CD4-positive, alpha-beta memory T cell (primary cell): ENCODE measurements at regions not wholly inside any gene's neighbourhood (a gene's known extent, or its start where the extent isn't known, plus 50 kb on each side); places are given as distances from the start of the nearest gene placed in this dataset.

Experiments
- CTCF ChIA-PET: fragments of 350-600 bp; sonication (Branson Sonifier 250); formaldehyde crosslinking; loops from one replicate; lab custom pipeline; 2021; ENCODE audit warnings: inconsistent platforms; ENCODE audit not compliant: partially characterized antibody; lab: Charles Lee
- POLR2A ChIA-PET: fragments of 350-600 bp; sonication (Branson Sonifier 250); formaldehyde crosslinking; loops from one replicate; lab custom pipeline; 2021; ENCODE audit not compliant: partially characterized antibody; lab: Charles Lee
- DNase-seq, 5 donors: peaks; one replicate each; pipeline versions ENCODE4 v3.0.0 to v3.0.0-alpha.2; 2020 to 2022; ENCODE audit warnings: mixed read lengths in 1 of 5
- H3K27ac ChIP-seq: one replicate; pipeline ENCODE4 v1.7.0; 2013; ENCODE audit warnings: low read depth, low read length
- H3K27me3 ChIP-seq: 2 replicates; pipeline ENCODE4 v1.7.0; 2013; ENCODE audit warnings: mild to moderate bottlenecking, low read length, moderate library complexity; ENCODE audit not compliant: insufficient read depth
- H3K36me3 ChIP-seq: 2 replicates; pipeline ENCODE4 v1.7.0; 2013; ENCODE audit warnings: mild to moderate bottlenecking, low read length, moderate library complexity; ENCODE audit not compliant: insufficient read depth
- H3K4me1 ChIP-seq: 2 replicates; pipeline ENCODE4 v1.7.0; 2013; ENCODE audit warnings: mild to moderate bottlenecking, low read length, moderate library complexity; ENCODE audit not compliant: insufficient read depth
- H3K4me3 ChIP-seq, 2 donors: one replicate each; pipeline ENCODE4 v1.7.0; 2013; ENCODE audit warnings: low read length in 2 of 2, mild to moderate bottlenecking in 1 of 2
- H3K9me3 ChIP-seq, 2 donors: one replicate each; pipeline ENCODE4 v1.7.0; 2013; ENCODE audit warnings: low read length in 2 of 2, control low read depth in 1 of 2; ENCODE audit not compliant: control insufficient read depth in 1 of 2
- H3K27ac Mint-ChIP-seq, 7 donors: one replicate each; pipeline ENCODE4 v1.8.0; 2020 to 2021; ENCODE audit warnings: mixed read lengths in 7 of 7, mild to moderate bottlenecking in 6 of 7, inconsistent platforms in 3 of 7, moderate library complexity in 3 of 7
- H3K27me3 Mint-ChIP-seq, 2 donors: one replicate each; pipeline ENCODE4 v1.8.0; 2020 to 2021; ENCODE audit warnings: mixed read lengths in 2 of 2
- H3K36me3 Mint-ChIP-seq, 2 donors: one replicate each; pipeline ENCODE4 v1.8.0; 2020 to 2021; ENCODE audit warnings: mixed read lengths in 2 of 2, inconsistent platforms in 1 of 2, mild to moderate bottlenecking in 1 of 2
- H3K4me1 Mint-ChIP-seq, 4 donors: one replicate each; pipeline ENCODE4 v1.8.0; 2020 to 2021; ENCODE audit warnings: mixed read lengths in 4 of 4, mild to moderate bottlenecking in 1 of 4
- H3K4me3 Mint-ChIP-seq, 8 donors: one replicate each; pipeline ENCODE4 v1.8.0; 2020 to 2021; ENCODE audit warnings: mixed read lengths in 8 of 8, mild to moderate bottlenecking in 7 of 8, moderate library complexity in 6 of 8, inconsistent platforms in 3 of 8
- H3K9me3 Mint-ChIP-seq, 8 donors: one replicate each; pipeline ENCODE4 v1.8.0; 2020 to 2021; ENCODE audit warnings: mixed read lengths in 8 of 8, mild to moderate bottlenecking in 5 of 8, inconsistent platforms in 3 of 8, moderate library complexity in 1 of 8
- intact Hi-C: fragments of 100-400 bp; cut with micrococcal nuclease; formaldehyde crosslinking; loops from one replicate; pipeline ENCODE4 v1.15.1; 2023

DNA sequence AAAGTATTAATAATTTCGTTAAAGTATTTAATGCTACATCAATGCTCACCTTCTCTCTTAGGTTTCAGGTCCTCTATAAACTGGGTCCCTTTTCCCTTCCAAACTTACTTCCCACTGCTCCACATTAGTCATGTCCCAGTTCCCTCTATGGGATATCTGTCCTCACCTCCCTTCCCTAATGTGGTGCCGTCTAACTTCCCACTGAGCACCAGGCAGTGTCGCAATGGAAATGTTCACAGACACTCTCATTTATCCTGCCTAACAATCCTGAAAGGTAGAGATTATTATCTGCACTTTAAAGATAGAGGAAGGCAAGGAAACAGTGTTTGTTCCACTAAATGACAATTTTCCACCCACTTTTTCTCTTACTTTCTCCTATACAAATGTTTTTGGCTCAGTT is 329.7 kb downstream of the CWC27 start:
- Mint-ChIP-seq H3K27me3 (peaks cover 2 to 4% of the 10 kb centered on the region in 2 donors), H3K36me3 (no peaks in the 10 kb centered on the region), H3K9me3 (no peaks in the 10 kb centered on the region), H3K27ac (no peak overlapping the region), H3K4me1 (peaks cover 4 to 22% (median 14%) of the 10 kb centered on the region in 4 donors), H3K4me3 (no peak overlapping the region)
- no peak overlapping the region for H3K27ac ChIP-seq
- ChIA-PET POLR2A (no interaction called here), CTCF (interaction anchor here (0.8 to 7.8 kb wide), 2 partner anchors 18 to 384 kb away, joined by 3 to 57 read pairs; partner anchors contain the start of gene ADAMTS6)
- DNase-seq: no peak
- H3K36me3 ChIP-seq: no peaks in the 10 kb centered on the region
- H3K4me1 ChIP-seq: peaks cover 6% of the 10 kb centered on the region
- no peaks in the 10 kb centered on the region for H3K9me3 ChIP-seq
- intact Hi-C loops: no loop called here
- H3K27me3 ChIP-seq: no peaks in the 10 kb centered on the region
- H3K4me3 ChIP-seq: no peak overlapping the region
